HCT116 (cell line): ENCODE measurements at regions not wholly inside any gene's neighbourhood (a gene's known extent, or its start where the extent isn't known, plus 50 kb on each side); places are given as distances from the start of the nearest gene placed in this dataset.

Experiments used
- ATAC-seq: fragments of 200-7000 bp; cut with Tn5 transposase; 2 replicates; pipeline ENCODE4 v1.9.1; 2020; ENCODE audit warnings: mild to moderate bottlenecking, moderate library complexity
- BruUV-seq: library from RNA; stranded (reverse); fragments of 400-500 nt; replicated peaks from 2 replicates; lab custom pipeline; 2021; lab: Mats Ljungman, UMichigan
- CTCF ChIA-PET: fragments of 300-600 bp; sonication (Branson Sonifier 250); formaldehyde crosslinking; loops from one replicate; lab custom pipeline; 2021; ENCODE audit warnings: antibody characterized with exemption; lab: Charles Lee
- POLR2A ChIA-PET: fragments of 300-600, 350-600 bp; sonication (Branson Sonifier 250); formaldehyde crosslinking; loops from one replicate; lab custom pipeline; 2021; ENCODE audit warnings: antibody characterized with exemption; lab: Charles Lee
- RAD21 ChIA-PET, 2 experiments: fragments of 300-600 bp; sonication (Branson Sonifier 250); formaldehyde crosslinking; loops; one replicate each; lab custom pipeline; 2023; ENCODE audit warnings: low total read pairs in 2 of 2; ENCODE audit not compliant: uncharacterized antibody in 2 of 2, unreplicated experiment in 2 of 2, low non-redundant PET in 1 of 2; lab: Charles Lee
- DNase-seq: peaks from one replicate; pipeline ENCODE4 v3.0.0-alpha.2; 2010; ENCODE audit warnings: low read depth, low spot score
- H2AFZ ChIP-seq: fragments of 200-600 bp; shearing (Covaris generic), sonication (generic); 2 replicates; pipeline ENCODE4 v1.6.1; 2017; ENCODE audit warnings: low read depth, mixed run types, mixed read lengths, antibody characterized with exemption, low read length; ENCODE audit not compliant: poor library complexity, severe bottlenecking
- H3K27ac ChIP-seq: 2 replicates; pipeline ENCODE4 v1.5.1; 2012; ENCODE audit warnings: low read depth, low read length
- H3K27me3 ChIP-seq: fragments of 200-600 bp; sonication (generic); 2 replicates; pipeline ENCODE4 v1.6.1; 2016; ENCODE audit warnings: mixed run types, low read length, mixed read lengths; ENCODE audit not compliant: insufficient read depth
- H3K36me3 ChIP-seq, 2 experiments: fragments of 200-500 bp in 1 of 2; fragments of 200-600 bp in 1 of 2; sonication (Bioruptor generic) in 1 of 2; sonication (generic) in 1 of 2; 2 replicates each; pipeline versions ENCODE4 v1.5.1 to v1.6.1; 2014 to 2016; ENCODE audit warnings: low read length in 2 of 2, inconsistent platforms in 1 of 2, mixed read lengths in 1 of 2, mixed run types in 1 of 2; ENCODE audit not compliant: insufficient read depth in 2 of 2, control insufficient read depth in 1 of 2
- H3K4me1 ChIP-seq, 2 experiments: fragments of 200-600 bp in 1 of 2; sonication (generic) in 1 of 2; 2 replicates each; pipeline versions ENCODE4 v1.5.1 to v1.6.1; 2012 to 2017; ENCODE audit warnings: low read length in 2 of 2, inconsistent platforms in 1 of 2, mild to moderate bottlenecking in 1 of 2, mixed read lengths in 1 of 2, mixed run types in 1 of 2, moderate library complexity in 1 of 2; ENCODE audit not compliant: insufficient read depth in 2 of 2, control insufficient read depth in 1 of 2
- H3K4me2 ChIP-seq: fragments of 200-600 bp; sonication (generic); 2 replicates; pipeline ENCODE4 v1.6.1; 2017; ENCODE audit warnings: mixed run types, low read length, mixed read lengths
- H3K4me3 ChIP-seq, 2 experiments: fragments of 200-600 bp in 1 of 2; sonication (generic) in 1 of 2; replicated peaks in 1 of 2; 2 replicates each; pipeline ENCODE4 v1.5.1; 2011 to 2016; ENCODE audit warnings: low read length in 2 of 2, control low read depth in 1 of 2, low read depth in 1 of 2, mild to moderate bottlenecking in 1 of 2, mixed read lengths in 1 of 2, mixed run types in 1 of 2
- H3K79me2 ChIP-seq: fragments of 200-600 bp; sonication (generic); 2 replicates; pipeline ENCODE4 v1.6.1; 2017; ENCODE audit warnings: mild to moderate bottlenecking, mixed run types, low read length, moderate library complexity, mixed read lengths; ENCODE audit not compliant: insufficient read depth
- H3K9ac ChIP-seq: fragments of 200-600 bp; sonication (generic); 2 replicates; pipeline ENCODE4 v1.6.1; 2016; ENCODE audit warnings: low read length, mixed read lengths
- H3K9me2 ChIP-seq: fragments of 200-600 bp; sonication (generic), shearing (Covaris generic); 2 replicates; pipeline ENCODE4 v1.6.1; 2017; ENCODE audit warnings: mixed run types, mild to moderate bottlenecking, moderate library complexity; ENCODE audit not compliant: insufficient read depth
- H3K9me3 ChIP-seq, 2 experiments: fragments of 200-500 bp in 1 of 2; fragments of 200-600 bp in 1 of 2; sonication (Bioruptor generic) in 1 of 2; sonication (generic) in 1 of 2; 2 replicates each; pipeline ENCODE4 v1.6.1; 2014 to 2017; ENCODE audit warnings: low read length in 2 of 2, mixed read lengths in 2 of 2, inconsistent platforms in 1 of 2, low read depth in 1 of 2, mild to moderate bottlenecking in 1 of 2, mixed run types in 1 of 2, moderate library complexity in 1 of 2; ENCODE audit not compliant: control insufficient read depth in 1 of 2, insufficient read depth in 1 of 2
- H4K20me1 ChIP-seq: fragments of 200-600 bp; sonication (generic), shearing (Covaris generic); 2 replicates; pipeline ENCODE4 v1.6.1; 2017; ENCODE audit warnings: mixed run types, mild to moderate bottlenecking, moderate library complexity; ENCODE audit not compliant: insufficient read depth
- CBX3 ChIP-seq: IDR thresholded peaks from 2 replicates; pipeline ENCODE4 v1.6.1; 2012; ENCODE audit warnings: low read depth
- CEBPB ChIP-seq: IDR thresholded peaks from 2 replicates; pipeline ENCODE4 v1.6.1; 2012; ENCODE audit warnings: low read depth
- EGR1 ChIP-seq: IDR thresholded peaks from 2 replicates; pipeline ENCODE4 v1.6.1; 2012; ENCODE audit warnings: low read depth
- ELF1 ChIP-seq: IDR thresholded peaks from 2 replicates; pipeline ENCODE4 v1.6.1; 2012; ENCODE audit warnings: low read depth, borderline replicate concordance
- EZH2 ChIP-seq: fragments of 200-600 bp; sonication (generic); IDR thresholded peaks from 2 replicates; pipeline ENCODE4 v1.6.1; 2017; ENCODE audit warnings: antibody characterized with exemption, mixed run types
- EZH2phosphoT487 ChIP-seq: fragments of 200-600 bp; IDR thresholded peaks from 2 replicates; pipeline ENCODE4 v1.6.1; 2018; ENCODE audit warnings: antibody characterized with exemption, borderline replicate concordance
- JUND ChIP-seq: IDR thresholded peaks from 2 replicates; pipeline ENCODE4 v1.6.1; 2012
- MAX ChIP-seq: IDR thresholded peaks from 2 replicates; pipeline ENCODE4 v1.6.1; 2012
- POLR2A ChIP-seq: IDR thresholded peaks from 2 replicates; pipeline ENCODE4 v1.7.0; 2011; ENCODE audit warnings: borderline replicate concordance; ENCODE audit not compliant: insufficient read depth, insufficient read length; ENCODE audit errors: extremely low read depth
- POLR2AphosphoS5 ChIP-seq: IDR thresholded peaks from 2 replicates; pipeline ENCODE4 v1.6.1; 2011; ENCODE audit warnings: mild to moderate bottlenecking, low read depth, low read length, moderate library complexity
- SIN3A ChIP-seq: IDR thresholded peaks from 2 replicates; pipeline ENCODE4 v1.6.1; 2012; ENCODE audit warnings: low read depth
- SP1 ChIP-seq: IDR thresholded peaks from 2 replicates; pipeline ENCODE4 v1.6.1; 2012; ENCODE audit warnings: low read depth
- TCF7L2 ChIP-seq: IDR thresholded peaks from 2 replicates; pipeline ENCODE4 v1.7.0; 2011; ENCODE audit warnings: borderline replicate concordance, inconsistent platforms; ENCODE audit not compliant: insufficient read depth, insufficient read length; ENCODE audit errors: extremely low read depth
- YY1 ChIP-seq: IDR thresholded peaks from 2 replicates; pipeline ENCODE4 v1.6.1; 2011; ENCODE audit warnings: low read length, low read depth, moderate library complexity, mild to moderate bottlenecking; ENCODE audit not compliant: insufficient replicate concordance; ENCODE audit errors: extremely low read depth
- ZFX ChIP-seq: fragments of 450-650 bp; IDR thresholded peaks from 2 replicates; pipeline ENCODE4 v1.6.1; 2017
- ZNF274 ChIP-seq: fragments of 200-500 bp; sonication (Bioruptor generic); IDR thresholded peaks from 2 replicates; pipeline ENCODE4 v1.6.1; 2014; ENCODE audit warnings: mild to moderate bottlenecking, low read depth, low read length, inconsistent platforms
- intact Hi-C: fragments of 100-400 bp; cut with micrococcal nuclease; formaldehyde crosslinking; loops from 2 replicates; pipeline ENCODE4 v1.10.0; 2022
- TF ChIP-seq, protein P1 (sequence below), 3 experiments: fragments of 200-600 bp in 1 of 3; sonication (generic) in 1 of 3; IDR thresholded peaks in 2 of 3; conservative IDR thresholded peaks in 1 of 3; 2 replicates each; pipeline ENCODE4 v1.5.1; 2012 to 2017; ENCODE audit warnings: low read depth in 2 of 3, low read length in 2 of 3, antibody characterized with exemption in 1 of 3, borderline replicate concordance in 1 of 3, control low read depth in 1 of 3, mild to moderate bottlenecking in 1 of 3, mixed read lengths in 1 of 3, mixed run types in 1 of 3, moderate library complexity in 1 of 3; ENCODE audit not compliant: insufficient read depth in 1 of 3
- TF ChIP-seq, protein P2 (sequence below): IDR thresholded peaks from 2 replicates; pipeline ENCODE4 v1.6.1; 2011; ENCODE audit warnings: mild to moderate bottlenecking, low read length, moderate library complexity; ENCODE audit not compliant: insufficient replicate concordance; ENCODE audit errors: extremely low read depth
- TF ChIP-seq, protein P3 (sequence below): IDR thresholded peaks from 2 replicates; pipeline ENCODE4 v1.6.1; 2012; ENCODE audit warnings: low read depth

- Histone ChIP-seq H3K9me3 (no peaks in the 10 kb centered on the region), H4K20me1 (no peaks in the 10 kb centered on the region), H3K79me2 (no peaks in the 10 kb centered on the region), H3K27me3 (no peaks in the 10 kb centered on the region), H3K4me1 (no peaks in the 10 kb centered on the region), H3K9me2 (no peaks in the 10 kb centered on the region), H3K9ac (no peak overlapping the region), H3K27ac (no peak overlapping the region), H3K4me3 (no peak overlapping the region), H3K36me3 (no peaks in the 10 kb centered on the region), H2AFZ (no peak overlapping the region)
- RAD21 ChIA-PET: no interaction called here
- CTCF ChIA-PET: no interaction called here
- BruUV-seq: no TSS peak
- DNase-seq: no peak
- intact Hi-C loops: no loop called here
- no peak for ATAC-seq
- POLR2A ChIA-PET: interaction anchor here (0.6 kb wide), 1 partner anchor 264 kb away, joined by 3 read pairs; no protein-coding TSS in a partner anchor
- TF ChIP-seq SP1: no peak
- TF ChIP-seq MAX: no peak
- TF ChIP-seq, protein P1, sequence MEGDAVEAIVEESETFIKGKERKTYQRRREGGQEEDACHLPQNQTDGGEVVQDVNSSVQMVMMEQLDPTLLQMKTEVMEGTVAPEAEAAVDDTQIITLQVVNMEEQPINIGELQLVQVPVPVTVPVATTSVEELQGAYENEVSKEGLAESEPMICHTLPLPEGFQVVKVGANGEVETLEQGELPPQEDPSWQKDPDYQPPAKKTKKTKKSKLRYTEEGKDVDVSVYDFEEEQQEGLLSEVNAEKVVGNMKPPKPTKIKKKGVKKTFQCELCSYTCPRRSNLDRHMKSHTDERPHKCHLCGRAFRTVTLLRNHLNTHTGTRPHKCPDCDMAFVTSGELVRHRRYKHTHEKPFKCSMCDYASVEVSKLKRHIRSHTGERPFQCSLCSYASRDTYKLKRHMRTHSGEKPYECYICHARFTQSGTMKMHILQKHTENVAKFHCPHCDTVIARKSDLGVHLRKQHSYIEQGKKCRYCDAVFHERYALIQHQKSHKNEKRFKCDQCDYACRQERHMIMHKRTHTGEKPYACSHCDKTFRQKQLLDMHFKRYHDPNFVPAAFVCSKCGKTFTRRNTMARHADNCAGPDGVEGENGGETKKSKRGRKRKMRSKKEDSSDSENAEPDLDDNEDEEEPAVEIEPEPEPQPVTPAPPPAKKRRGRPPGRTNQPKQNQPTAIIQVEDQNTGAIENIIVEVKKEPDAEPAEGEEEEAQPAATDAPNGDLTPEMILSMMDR (IDR thresholded peaks at IDR 0.05 in 2 of 3, conservative IDR thresholded peaks at IDR 0.05 in 1 of 3; ENCODE audit: borderline replicate concordance in 1 of 3, insufficient read depth in 1 of 3, low read depth in 2 of 3, low read length in 2 of 3): no peak
- TF ChIP-seq TCF7L2: no peak
- no peak for TF ChIP-seq CEBPB
- TF ChIP-seq ZNF274: no peak
- TF ChIP-seq ELF1: no peak
- TF ChIP-seq, protein P2, sequence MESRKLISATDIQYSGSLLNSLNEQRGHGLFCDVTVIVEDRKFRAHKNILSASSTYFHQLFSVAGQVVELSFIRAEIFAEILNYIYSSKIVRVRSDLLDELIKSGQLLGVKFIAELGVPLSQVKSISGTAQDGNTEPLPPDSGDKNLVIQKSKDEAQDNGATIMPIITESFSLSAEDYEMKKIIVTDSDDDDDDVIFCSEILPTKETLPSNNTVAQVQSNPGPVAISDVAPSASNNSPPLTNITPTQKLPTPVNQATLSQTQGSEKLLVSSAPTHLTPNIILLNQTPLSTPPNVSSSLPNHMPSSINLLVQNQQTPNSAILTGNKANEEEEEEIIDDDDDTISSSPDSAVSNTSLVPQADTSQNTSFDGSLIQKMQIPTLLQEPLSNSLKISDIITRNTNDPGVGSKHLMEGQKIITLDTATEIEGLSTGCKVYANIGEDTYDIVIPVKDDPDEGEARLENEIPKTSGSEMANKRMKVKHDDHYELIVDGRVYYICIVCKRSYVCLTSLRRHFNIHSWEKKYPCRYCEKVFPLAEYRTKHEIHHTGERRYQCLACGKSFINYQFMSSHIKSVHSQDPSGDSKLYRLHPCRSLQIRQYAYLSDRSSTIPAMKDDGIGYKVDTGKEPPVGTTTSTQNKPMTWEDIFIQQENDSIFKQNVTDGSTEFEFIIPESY: no peak
- TF ChIP-seq EZH2phosphoT487: no peak
- TF ChIP-seq CBX3: no peak
- TF ChIP-seq POLR2AphosphoS5: no peak
- no peak for TF ChIP-seq EZH2
- TF ChIP-seq YY1: no peak
- TF ChIP-seq EGR1: no peak
- TF ChIP-seq JUND: no peak
- TF ChIP-seq, protein P3, sequence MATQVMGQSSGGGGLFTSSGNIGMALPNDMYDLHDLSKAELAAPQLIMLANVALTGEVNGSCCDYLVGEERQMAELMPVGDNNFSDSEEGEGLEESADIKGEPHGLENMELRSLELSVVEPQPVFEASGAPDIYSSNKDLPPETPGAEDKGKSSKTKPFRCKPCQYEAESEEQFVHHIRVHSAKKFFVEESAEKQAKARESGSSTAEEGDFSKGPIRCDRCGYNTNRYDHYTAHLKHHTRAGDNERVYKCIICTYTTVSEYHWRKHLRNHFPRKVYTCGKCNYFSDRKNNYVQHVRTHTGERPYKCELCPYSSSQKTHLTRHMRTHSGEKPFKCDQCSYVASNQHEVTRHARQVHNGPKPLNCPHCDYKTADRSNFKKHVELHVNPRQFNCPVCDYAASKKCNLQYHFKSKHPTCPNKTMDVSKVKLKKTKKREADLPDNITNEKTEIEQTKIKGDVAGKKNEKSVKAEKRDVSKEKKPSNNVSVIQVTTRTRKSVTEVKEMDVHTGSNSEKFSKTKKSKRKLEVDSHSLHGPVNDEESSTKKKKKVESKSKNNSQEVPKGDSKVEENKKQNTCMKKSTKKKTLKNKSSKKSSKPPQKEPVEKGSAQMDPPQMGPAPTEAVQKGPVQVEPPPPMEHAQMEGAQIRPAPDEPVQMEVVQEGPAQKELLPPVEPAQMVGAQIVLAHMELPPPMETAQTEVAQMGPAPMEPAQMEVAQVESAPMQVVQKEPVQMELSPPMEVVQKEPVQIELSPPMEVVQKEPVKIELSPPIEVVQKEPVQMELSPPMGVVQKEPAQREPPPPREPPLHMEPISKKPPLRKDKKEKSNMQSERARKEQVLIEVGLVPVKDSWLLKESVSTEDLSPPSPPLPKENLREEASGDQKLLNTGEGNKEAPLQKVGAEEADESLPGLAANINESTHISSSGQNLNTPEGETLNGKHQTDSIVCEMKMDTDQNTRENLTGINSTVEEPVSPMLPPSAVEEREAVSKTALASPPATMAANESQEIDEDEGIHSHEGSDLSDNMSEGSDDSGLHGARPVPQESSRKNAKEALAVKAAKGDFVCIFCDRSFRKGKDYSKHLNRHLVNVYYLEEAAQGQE: no peak
- no peak for TF ChIP-seq POLR2A
- no peak for TF ChIP-seq SIN3A
- TF ChIP-seq ZFX: no peak
- TF ChIP-seq, all 23 proteins: peak for 0
- no peak overlapping the region for H3K4me2 ChIP-seq
These were observed 172.4 kb upstream of the PDE10A start for GRCh38 chr6:165835410-165835851.
